GM19328 (cell line): ENCODE measurements at regions not wholly inside any gene's neighbourhood (a gene's known extent, or its start where the extent isn't known, plus 50 kb on each side); places are given as distances from the start of the nearest gene placed in this dataset.

Experiments used
- ATAC-seq: cut with Tn5 transposase; IDR thresholded peaks from one replicate; pipeline ENCODE4 v1.9.1; 2021; ENCODE audit warnings: mild to moderate bottlenecking, moderate library complexity; ENCODE audit not compliant: unreplicated experiment

- no peak for ATAC-seq
These were observed 1453.1 kb downstream of the UQCRFS1 start for GRCh38 chr19:27759896-27760295.

GRCh38 chr19:27758626-27759505 lies 1454.1 kb downstream of the UQCRFS1 start:
- no peak for ATAC-seq

- ATAC-seq: no peak
These were observed 1458.3 kb downstream of the UQCRFS1 start for GRCh38 chr19:27754700-27755099.

DNA sequence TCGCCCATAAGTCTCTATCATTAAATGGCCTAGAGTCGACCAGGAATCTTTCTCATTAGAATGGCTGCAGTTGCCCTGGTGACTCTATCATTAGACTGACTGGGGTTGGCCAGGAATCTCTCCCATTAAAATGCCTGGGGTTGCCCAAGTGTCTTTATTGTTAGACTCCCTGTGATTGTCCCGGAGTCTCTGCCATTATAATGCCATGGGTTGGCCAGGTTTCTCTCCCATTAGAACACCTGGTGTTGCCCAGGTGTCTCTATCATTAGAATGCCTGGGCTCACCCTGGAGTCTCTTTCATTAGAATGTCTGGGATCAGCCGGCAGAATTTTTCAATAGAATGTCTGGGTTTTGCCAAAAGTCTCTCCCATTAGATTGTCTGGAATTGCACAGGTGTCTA lies 1459.3 kb downstream of the UQCRFS1 start:
- no peak for ATAC-seq

DNA sequence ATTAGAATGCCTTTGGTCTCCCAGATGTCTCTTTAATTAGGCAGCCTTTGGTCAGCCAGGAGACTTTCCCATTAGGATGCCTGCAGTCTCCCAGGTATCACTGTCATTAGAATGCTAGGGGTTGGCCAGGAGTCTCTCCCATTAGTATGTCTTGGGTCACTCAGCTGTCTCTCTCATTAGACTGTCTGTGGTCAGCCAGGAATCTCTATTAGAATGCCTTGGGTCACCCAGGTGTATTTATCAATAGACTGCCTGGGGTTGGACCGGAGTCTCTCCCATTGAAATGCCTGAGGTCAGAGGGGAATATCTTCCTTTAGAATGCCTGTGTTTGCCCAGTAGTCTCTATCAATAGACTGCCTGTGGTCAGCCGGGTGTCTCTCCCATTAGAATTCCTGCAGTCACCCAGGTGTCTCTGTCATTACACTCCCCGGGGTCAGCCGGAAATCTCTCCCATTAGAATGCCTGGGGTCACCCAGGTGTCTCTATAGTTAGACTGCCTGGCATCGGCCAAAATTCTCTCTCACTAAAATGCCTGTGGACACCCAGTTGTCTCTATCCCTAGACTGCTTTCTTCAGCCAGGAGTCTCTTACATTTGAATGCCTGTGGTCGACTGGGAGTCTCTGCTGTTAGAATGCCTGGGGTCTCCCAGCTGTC lies 1460.3 kb downstream of the UQCRFS1 start:
- ATAC-seq: no peak

GRCh38 chr19:27751044-27751391 lies 1461.9 kb downstream of the UQCRFS1 start:
- no peak for ATAC-seq

GRCh38 chr19:27750391-27751043 lies 1462.4 kb downstream of the UQCRFS1 start:
- no peak for ATAC-seq

- ATAC-seq: no peak
These were observed 1464.3 kb downstream of the UQCRFS1 start for GRCh38 chr19:27748551-27749152.

GRCh38 chr19:27746691-27747380 lies 1466.1 kb downstream of the UQCRFS1 start:
- ATAC-seq: no peak

GRCh38 chr19:27745978-27746542 lies 1466.9 kb downstream of the UQCRFS1 start:
- ATAC-seq: no peak

- no peak for ATAC-seq
These were observed 1467.8 kb downstream of the UQCRFS1 start for GRCh38 chr19:27744926-27745768.

GRCh38 chr19:27742041-27742440 lies 1470.9 kb downstream of the UQCRFS1 start:
- ATAC-seq: no peak

DNA sequence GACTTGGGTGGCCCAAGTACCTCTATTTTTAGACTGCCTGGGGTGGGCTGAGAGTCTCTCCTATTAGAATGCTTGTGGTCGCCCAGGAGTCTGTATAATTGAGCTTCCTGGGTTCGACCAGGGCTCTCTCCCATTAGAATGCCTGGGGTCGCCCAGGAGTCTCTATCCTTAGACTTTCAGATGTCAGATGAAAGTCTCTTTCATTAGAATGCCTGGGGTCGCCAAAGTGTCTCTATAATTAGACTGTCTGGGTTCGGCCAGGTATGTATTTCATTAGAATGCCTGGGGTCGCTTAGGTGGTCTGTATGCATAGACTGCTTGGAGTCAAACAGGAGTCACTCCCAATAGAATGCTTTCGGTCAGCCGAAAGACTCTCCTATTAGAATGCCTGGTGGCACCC lies 1471.7 kb downstream of the UQCRFS1 start:
- no peak for ATAC-seq

- no peak for ATAC-seq
These were observed 1472.6 kb downstream of the UQCRFS1 start for GRCh38 chr19:27740396-27740795.

DNA sequence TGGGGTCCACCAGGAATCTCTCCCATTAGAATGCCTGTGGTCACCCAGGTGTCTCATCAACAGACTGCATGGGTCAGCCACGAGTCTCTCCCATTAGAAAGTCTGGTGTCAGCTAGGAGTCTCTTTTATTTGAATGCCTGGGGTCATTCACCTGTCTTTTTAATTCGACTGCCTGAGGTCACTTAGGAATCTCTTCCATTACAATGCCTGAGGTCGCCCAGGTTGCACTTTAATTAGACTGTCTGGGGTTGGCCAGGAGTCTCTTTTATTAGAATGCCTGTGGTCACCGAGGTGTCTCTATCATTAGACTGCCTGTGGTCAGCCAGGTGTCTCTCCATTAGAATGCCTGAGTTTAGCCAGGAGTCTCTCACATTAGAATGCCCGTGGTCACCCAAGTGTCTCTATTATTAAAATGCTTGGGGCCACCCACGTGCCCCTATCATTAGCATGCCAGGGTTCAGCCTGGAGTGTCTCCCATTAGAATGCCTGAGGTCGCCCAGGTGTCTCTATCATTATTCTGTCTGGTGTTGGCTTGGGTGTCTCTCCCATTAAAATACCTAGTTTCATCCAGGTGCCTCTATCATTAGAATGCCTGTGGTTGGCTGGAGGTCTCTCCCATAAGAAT lies 1474.3 kb downstream of the UQCRFS1 start:
- no peak for ATAC-seq

GRCh38 chr19:27736225-27736624 lies 1476.7 kb downstream of the UQCRFS1 start:
- no peak for ATAC-seq

DNA sequence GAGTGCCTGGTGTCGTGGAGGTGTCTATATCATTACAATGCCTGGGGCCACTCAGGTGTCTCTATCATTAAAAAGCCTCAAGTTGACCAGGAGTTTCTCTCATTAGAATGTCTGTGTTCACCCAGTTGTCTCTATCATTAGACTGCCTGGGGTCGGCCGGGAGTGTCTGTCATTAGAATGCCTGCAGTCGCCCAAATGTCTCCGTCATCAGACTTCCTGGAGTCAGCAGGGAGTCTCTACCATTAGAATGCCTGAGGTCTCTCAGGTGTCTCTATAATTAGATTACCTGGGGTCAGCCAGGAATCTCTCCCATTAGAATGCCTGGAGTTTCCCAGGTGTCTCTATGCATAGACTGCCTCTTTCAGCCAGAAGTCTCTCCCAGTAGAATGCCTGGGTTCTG lies 1477.6 kb downstream of the UQCRFS1 start:
- no peak for ATAC-seq

- ATAC-seq: no peak
These were observed 1478.3 kb downstream of the UQCRFS1 start for GRCh38 chr19:27734496-27735220.
